HG03558 (cell line): ENCODE measurements at regions not wholly inside any gene's neighbourhood (a gene's known extent, or its start where the extent isn't known, plus 50 kb on each side); places are given as distances from the start of the nearest gene placed in this dataset.

Experiments used
- ATAC-seq: cut with Tn5 transposase; IDR thresholded peaks from one replicate; pipeline ENCODE4 v1.9.1; 2021; ENCODE audit warnings: moderate number of reproducible peaks; ENCODE audit not compliant: unreplicated experiment; ENCODE audit errors: extremely low read depth

DNA sequence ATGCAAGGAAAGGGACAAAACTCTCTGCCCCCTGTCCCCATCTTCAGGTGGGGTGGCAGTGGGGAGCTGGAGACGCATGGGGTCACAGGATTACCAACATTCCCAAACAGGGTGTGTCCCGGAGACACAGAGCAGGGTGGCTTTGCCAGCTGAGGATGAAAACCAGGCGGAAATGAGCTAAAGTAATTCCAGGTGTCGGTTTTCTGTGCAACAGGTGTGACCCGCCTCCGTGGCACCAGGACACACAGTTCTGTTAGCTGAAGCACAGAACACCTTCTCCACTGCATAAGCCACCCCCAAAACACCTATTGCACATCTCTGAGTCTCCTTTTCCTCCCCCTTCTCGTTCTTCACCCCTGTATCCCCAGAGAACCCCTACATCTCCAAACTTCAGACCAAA is 122.7 kb upstream of the GLI2 start:
- no peak for ATAC-seq

- ATAC-seq, result no peak
Observed at GRCh38 chr2:120613742-120614571, 121.7 kb upstream of the GLI2 start.

DNA sequence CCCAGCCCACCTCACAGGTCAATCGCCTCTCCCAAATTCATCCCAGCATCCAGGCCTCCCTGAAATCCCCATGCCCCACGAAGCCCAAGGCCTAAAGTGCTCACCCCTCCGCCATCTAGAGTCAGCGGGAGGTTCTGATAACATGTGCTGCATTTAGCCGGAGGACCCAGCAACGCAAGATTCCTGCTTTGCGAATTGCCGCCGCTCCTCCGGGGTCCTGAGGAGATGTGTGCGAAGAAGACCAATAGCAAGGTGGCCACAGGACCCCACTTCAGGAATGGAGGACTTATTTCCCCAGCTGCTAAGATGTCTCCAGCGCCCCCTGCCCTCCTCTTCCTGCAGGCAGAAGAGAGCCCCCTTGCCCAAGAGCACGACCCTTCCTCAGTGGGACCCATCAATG is 120.8 kb upstream of the GLI2 start:
- no peak for ATAC-seq

DNA sequence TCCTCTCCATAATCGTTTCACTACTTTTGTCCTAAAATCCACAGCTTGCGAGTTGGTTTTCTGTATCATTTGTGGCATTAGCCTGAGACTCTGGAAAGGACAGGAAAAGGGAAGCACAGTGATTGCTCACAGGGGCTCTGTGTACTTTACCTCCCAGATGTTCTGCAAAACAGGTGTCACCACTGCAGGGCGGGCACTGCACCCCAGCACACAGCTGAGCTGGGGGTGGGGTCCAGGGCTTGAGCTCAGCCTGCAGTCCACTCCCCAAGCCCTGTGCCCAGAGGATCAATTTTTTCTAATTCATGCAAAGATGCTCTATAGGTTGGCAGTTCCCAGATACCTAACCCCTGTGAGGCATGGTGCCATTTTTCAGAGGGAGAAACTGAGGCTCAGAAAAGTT is 119.4 kb upstream of the GLI2 start:
- no peak for ATAC-seq

GRCh38 chr2:120617055-120617454 is 118.6 kb upstream of the GLI2 start:
- ATAC-seq, result no peak

- no peak for ATAC-seq
Observed at GRCh38 chr2:120618830-120619229, 116.8 kb upstream of the GLI2 start.

- no peak for ATAC-seq
Observed at GRCh38 chr2:120619579-120619978, 116.1 kb upstream of the GLI2 start.

DNA sequence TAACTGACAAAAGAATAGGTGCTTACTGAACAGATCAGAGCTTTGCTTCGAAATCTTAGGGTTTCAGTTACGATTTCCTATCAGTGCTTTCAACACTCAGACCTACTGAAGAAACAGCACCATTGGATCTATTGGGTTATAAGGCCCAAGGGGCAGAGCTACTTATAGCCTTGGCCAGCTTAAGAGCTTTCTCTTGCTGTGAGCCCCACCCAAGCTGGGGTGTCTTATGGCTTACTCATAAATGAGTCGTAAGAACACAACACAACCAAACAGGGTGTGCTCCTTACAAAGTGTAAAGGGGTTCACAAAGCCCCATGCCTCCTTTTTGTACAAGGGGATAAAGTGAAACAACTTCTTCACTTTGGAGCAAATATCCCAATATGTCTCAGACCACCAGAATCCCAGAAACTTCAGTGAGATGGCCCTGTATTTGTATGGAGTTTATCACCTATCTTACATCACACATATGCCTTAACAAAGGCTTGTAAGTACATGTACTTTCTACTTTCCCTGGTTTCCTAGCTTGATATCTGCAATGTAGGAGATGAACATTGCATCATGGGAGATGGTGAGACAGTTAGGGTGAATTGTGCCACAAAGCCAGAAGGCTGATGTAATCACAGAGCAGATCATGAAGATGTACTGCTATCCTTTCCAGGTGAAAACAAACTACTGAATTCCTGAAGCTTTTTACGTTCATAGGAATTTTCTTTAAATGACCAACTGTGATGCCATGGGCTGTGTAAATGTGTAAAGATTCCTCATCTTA is 115.5 kb upstream of the GLI2 start:
- ATAC-seq, result no peak

GRCh38 chr2:120622159-120622869 is 113.4 kb upstream of the GLI2 start:
- no peak for ATAC-seq

GRCh38 chr2:120622886-120623753 is 112.5 kb upstream of the GLI2 start:
- ATAC-seq, result no peak

DNA sequence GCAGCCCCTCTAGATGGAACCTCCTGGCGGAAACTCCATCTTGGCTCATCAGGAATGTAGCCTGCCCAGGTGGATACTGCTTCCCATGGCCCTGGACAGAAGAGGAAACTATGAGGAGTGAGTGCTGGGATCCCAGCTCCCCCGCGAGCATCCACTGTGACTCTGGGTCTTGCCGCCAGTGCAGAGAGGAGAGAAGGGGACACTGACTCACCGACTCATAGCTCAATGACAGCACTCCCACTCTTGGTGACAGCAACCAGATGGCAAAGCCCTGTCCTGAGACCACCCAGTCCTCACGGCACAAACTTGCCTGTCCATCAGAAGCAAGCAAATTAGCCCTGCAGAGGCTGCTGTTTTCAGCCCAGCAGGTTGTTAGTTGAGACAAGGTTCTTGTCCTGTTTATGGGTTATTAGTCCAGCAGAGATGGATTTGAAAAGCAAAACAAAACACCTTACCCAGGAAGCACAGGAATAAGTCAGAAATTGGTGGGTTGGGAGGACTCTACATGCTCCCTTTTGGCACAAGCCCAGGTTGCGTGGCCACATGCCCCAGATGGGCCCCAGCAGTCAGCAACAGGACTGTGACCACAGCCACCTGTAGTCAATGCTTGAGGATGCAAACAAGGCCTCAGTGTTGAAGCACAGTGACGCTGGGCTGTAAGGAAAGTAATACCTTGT is 111.5 kb upstream of the GLI2 start:
- ATAC-seq, result no peak

- ATAC-seq, result no peak
Observed at GRCh38 chr2:120624738-120625446, 110.8 kb upstream of the GLI2 start.

DNA sequence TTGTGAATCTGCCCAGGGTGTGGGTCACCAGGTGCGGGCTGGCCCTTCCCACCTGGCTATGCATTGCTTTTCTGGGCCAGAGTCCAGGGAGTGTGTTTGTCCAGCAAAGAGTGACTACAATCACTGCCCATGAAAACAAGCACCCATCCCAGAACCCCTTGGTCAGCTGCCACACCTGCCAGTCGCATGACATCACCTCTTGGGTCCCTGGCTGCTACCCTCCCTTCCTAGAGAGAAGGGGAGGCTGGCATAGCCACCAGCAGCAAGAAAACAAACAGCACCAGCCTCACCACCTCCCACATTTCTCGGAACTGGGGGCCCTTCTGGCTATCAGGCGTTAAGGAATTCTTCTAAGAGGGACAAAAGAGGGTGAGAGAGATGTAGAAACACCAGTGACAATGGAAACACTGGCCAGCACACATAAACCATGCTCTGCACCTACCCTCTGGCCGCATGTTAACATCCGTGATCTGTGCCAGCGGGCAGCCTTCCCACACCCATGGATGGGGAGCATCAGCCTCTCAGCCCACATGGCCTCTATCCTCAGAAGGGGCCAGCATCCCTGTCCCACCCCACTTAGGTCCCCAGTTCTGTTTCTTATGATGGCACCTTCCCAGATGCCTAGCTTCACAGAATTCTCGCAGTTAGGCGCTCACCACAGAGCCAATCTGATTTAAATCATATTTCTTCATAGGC is 109.7 kb upstream of the GLI2 start:
- ATAC-seq, result no peak

DNA sequence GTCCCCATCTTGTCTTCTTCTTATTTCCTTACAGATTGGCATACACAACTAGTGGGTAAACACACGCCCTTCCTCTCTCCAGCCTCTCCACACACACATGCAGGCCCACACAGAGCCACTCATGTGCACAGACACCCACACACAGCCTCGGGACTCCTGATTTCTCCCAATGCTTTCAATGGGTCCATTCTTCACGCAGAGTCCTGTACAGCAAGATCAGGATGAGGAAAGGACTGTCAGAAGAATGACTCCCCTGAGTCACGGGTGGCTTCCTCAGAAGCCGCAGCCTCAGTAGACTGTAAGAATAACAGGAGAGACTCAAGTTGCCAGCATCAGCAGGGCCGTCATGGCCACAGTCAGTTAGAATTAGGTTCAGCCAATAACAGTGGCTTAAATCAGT is 109.1 kb upstream of the GLI2 start:
- ATAC-seq, result no peak

GRCh38 chr2:120628248-120628647 is 107.4 kb upstream of the GLI2 start:
- ATAC-seq, result no peak

GRCh38 chr2:120629241-120629895 is 106.3 kb upstream of the GLI2 start:
- no peak for ATAC-seq

GRCh38 chr2:120630031-120630701 is 105.5 kb upstream of the GLI2 start:
- no peak for ATAC-seq
